BE2C (cell line): ENCODE measurements at regions not wholly inside any gene's neighbourhood (a gene's known extent, or its start where the extent isn't known, plus 50 kb on each side); places are given as distances from the start of the nearest gene placed in this dataset.
"Not testable (repeated sequence)": the region's sequence is repeated elsewhere in the genome, so short reads cannot be mapped to it uniquely, and the experiment has no call there.

Source experiments
- DNase-seq: peaks from one replicate; pipeline ENCODE4 v3.0.0-alpha.2; 2020
- H3K27me3 ChIP-seq: fragments of 250-450 bp; sonication (Bioruptor Pico); 2 replicates; pipeline ENCODE4 v1.5.1; 2020; ENCODE audit warnings: mild to moderate bottlenecking
- H3K36me3 ChIP-seq: fragments of 250-450 bp; sonication (Bioruptor Pico); 2 replicates; pipeline ENCODE4 v1.5.1; 2020; ENCODE audit warnings: mild to moderate bottlenecking
- H3K4me1 ChIP-seq: fragments of 250-450 bp; sonication (Bioruptor Pico); 2 replicates; pipeline ENCODE4 v1.5.1; 2020
- H3K4me3 ChIP-seq: 2 replicates; pipeline ENCODE4 v1.5.1; 2011; ENCODE audit warnings: low read depth, low read length
- H3K9me3 ChIP-seq: fragments of 250-450 bp; sonication (Bioruptor Pico); 2 replicates; pipeline ENCODE4 v1.5.1; 2020
- TF ChIP-seq, protein P1 (sequence below): IDR thresholded peaks from 2 replicates; pipeline ENCODE4 v1.5.1; 2012; ENCODE audit warnings: mild to moderate bottlenecking, low read depth, low read length

DNA sequence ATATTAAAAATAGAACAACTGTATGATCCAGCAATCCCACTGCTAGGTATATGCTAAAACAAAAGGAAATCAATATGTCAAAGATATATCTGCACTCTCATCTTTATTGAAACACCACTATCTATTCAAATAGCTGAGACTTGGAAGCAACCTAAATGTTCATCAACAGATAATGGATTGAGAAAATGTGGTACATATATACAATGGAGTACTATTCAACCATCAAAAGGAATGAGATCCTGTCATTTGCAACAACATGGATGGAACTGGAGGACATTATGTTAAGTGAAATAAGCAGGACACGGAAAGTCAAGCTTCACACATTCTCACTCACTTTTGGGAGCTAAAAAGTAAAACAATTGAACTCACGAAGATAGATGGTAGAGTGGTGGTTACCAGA, 610.1 kb upstream of the SEMA3D start:
- H3K27me3 ChIP-seq, result no peaks in the 10 kb centered on the region
- no peaks in the 10 kb centered on the region for H3K36me3 ChIP-seq
- no peaks in the 10 kb centered on the region for H3K4me1 ChIP-seq
- no peak for DNase-seq
- H3K9me3 ChIP-seq, result no peaks in the 10 kb centered on the region; the same call in 1 of the 2 replicates
- H3K4me3 ChIP-seq, result no peak overlapping the region
- TF ChIP-seq, protein P1, sequence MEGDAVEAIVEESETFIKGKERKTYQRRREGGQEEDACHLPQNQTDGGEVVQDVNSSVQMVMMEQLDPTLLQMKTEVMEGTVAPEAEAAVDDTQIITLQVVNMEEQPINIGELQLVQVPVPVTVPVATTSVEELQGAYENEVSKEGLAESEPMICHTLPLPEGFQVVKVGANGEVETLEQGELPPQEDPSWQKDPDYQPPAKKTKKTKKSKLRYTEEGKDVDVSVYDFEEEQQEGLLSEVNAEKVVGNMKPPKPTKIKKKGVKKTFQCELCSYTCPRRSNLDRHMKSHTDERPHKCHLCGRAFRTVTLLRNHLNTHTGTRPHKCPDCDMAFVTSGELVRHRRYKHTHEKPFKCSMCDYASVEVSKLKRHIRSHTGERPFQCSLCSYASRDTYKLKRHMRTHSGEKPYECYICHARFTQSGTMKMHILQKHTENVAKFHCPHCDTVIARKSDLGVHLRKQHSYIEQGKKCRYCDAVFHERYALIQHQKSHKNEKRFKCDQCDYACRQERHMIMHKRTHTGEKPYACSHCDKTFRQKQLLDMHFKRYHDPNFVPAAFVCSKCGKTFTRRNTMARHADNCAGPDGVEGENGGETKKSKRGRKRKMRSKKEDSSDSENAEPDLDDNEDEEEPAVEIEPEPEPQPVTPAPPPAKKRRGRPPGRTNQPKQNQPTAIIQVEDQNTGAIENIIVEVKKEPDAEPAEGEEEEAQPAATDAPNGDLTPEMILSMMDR, result no peak

DNA sequence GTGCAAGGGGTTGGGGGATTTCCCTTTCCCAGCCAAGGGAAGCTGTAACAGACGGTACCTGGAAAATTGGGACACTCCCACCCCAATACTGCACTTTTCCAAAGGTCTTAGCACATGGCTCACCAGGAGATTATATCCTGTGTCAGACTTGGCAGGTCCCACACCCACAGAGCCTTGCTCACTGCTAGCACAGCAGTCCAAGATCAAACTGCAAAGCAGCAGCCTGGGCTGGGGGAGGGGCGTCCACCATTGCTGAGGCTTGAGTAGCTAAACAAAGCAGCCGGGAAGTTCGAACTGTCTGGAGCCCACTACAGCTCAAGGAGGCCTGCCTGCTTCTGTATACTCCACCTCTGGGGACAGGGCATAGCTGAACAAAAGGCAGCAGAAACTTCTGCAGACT, 604.2 kb upstream of the SEMA3D start:
- not testable (repeated sequence) for DNase-seq, H3K4me1 ChIP-seq, H3K27me3 ChIP-seq, H3K36me3 ChIP-seq, H3K9me3 ChIP-seq, H3K4me3 ChIP-seq

DNA sequence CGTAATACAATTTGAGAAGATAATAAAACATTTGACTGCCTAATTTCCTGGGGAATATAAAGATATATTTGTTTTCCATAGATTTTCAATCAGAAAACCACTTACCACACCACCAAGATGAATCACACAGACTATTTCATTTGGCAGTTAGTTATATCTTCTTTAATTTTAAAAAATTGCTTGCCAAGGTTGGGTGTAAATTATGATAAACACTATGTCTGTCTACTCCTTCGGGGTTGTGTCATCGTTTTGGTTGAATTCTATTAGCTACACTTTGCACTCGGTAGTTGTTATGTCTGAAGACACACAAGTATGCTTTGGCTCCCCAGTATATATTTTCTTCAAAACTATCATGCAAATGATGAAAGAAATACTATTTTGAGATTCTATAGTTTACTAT, 594.8 kb upstream of the SEMA3D start:
- Histone ChIP-seq H3K27me3 (no peaks in the 10 kb centered on the region), H3K4me1 (no peaks in the 10 kb centered on the region), H3K4me3 (no peak overlapping the region), H3K36me3 (no peaks in the 10 kb centered on the region), H3K9me3 (no peaks in the 10 kb centered on the region)
- TF ChIP-seq, protein P1, result no peak
- no peak for DNase-seq

DNA sequence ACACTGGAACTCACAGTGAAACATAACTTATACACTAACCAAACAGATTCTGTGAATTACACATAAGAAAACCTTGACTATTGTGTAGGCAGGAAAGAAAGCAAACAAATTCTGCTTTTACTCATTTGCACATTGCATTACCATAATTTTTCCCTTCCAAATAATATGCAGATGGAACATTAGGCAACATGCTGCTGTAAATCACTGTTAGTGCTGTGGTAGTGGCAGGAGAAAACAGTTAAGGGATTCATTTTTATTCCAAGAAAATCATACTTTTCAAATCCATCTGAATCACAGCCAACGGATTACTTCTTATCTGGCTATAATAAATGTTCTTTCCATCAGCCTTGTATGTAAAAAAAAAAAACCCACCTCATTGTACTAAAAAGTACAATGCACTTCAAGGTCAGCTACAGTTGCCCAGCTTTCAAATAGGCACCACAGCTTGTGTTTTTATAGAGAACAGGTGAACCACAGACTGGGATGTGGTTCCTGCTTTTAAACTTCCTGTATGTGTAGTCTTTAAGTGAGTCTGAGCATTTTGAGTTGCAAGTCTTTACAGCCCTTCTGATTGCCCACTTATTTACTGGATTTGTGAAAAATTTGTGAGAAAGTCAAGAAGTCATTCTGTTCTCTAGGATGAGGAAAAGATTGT, 590.0 kb upstream of the SEMA3D start:
- no peaks in the 10 kb centered on the region for H3K27me3 ChIP-seq
- TF ChIP-seq, protein P1, result no peak
- no peaks in the 10 kb centered on the region for H3K36me3 ChIP-seq
- H3K9me3 ChIP-seq, result no peaks in the 10 kb centered on the region
- DNase-seq, result no peak
- no peak overlapping the region for H3K4me3 ChIP-seq
- H3K4me1 ChIP-seq, result no peaks in the 10 kb centered on the region

DNA sequence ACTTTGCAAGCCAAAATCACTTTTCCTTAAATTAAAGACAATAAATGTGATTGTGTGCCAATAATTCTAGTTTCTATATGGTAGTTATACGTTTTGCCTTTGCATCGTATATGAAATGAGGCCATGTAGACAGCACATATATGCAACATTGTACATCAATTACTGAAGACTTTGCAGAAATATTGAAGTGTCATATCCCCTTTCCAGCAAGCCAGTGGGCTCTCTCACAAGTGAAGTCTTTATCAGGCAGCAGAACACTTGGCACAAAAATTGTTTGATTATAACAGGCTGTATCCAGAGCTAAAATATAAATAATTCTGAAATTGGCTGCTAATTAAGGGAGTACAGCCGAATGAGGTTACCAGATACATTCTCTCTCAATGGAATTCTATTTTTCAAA, 588.6 kb upstream of the SEMA3D start:
- Histone ChIP-seq H3K4me1 (no peaks in the 10 kb centered on the region), H3K9me3 (no peaks in the 10 kb centered on the region), H3K4me3 (no peak overlapping the region), H3K27me3 (no peaks in the 10 kb centered on the region), H3K36me3 (no peaks in the 10 kb centered on the region)
- DNase-seq, result no peak
- TF ChIP-seq, protein P1, result no peak

DNA sequence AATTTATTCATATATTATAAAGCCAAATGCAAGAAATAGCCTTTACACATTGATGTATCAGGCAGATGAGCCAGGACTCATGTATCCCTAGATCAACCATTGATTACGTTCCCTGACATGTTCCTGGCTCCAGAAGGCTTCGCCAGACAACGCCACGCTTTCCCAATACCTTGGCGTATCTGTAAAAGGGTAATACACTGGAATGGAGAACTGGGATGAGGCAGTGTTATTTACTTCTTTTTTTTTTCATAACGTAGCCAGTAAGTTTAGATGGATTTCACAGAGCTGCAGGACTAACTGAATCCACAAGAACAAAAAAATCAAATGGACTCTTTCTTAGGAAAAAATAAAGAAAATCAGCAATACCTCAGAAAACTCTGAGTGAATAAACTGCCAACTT, 588.1 kb upstream of the SEMA3D start:
- H3K36me3 ChIP-seq, result no peaks in the 10 kb centered on the region
- TF ChIP-seq, protein P1, result no peak
- H3K4me1 ChIP-seq, result no peaks in the 10 kb centered on the region
- no peaks in the 10 kb centered on the region for H3K27me3 ChIP-seq
- no peaks in the 10 kb centered on the region for H3K9me3 ChIP-seq
- H3K4me3 ChIP-seq, result no peak overlapping the region
- DNase-seq, result no peak
